Neural progenitor cell (in vitro differentiated cells): ENCODE measurements at regions not wholly inside any gene's neighbourhood (a gene's known extent, or its start where the extent isn't known, plus 50 kb on each side); places are given as distances from the start of the nearest gene placed in this dataset.
"Not testable (repeated sequence)": the region's sequence is repeated elsewhere in the genome, so short reads cannot be mapped to it uniquely, and the experiment has no call there.

ENCODE experiments used
- DNase-seq: peaks from one replicate; pipeline ENCODE4 v3.0.0-alpha.2; 2016; ENCODE audit warnings: low spot score
- H2AFZ ChIP-seq: fragments of 200-600 bp; sonication (generic); replicated peaks from 2 replicates; pipeline ENCODE4 v1.6.1; 2016; ENCODE audit warnings: antibody characterized with exemption
- H3F3A ChIP-seq: fragments of 200-600 bp; sonication (generic); 2 replicates; pipeline ENCODE4 v1.6.1; 2016; ENCODE audit warnings: antibody characterized with exemption, low read depth
- H3K27ac ChIP-seq: fragments of 200-600 bp; sonication (generic); 2 replicates; pipeline ENCODE4 v1.5.1; 2016; ENCODE audit warnings: mild to moderate bottlenecking
- H3K27me3 ChIP-seq: fragments of 200-600 bp; sonication (generic); 2 replicates; pipeline ENCODE4 v1.6.1; 2016; ENCODE audit warnings: mild to moderate bottlenecking, moderate library complexity
- H3K36me3 ChIP-seq: fragments of 200-600 bp; sonication (generic); 2 replicates; pipeline ENCODE4 v1.5.1; 2016
- H3K4me1 ChIP-seq: fragments of 200-600 bp; sonication (generic); 2 replicates; pipeline ENCODE4 v1.6.1; 2016; ENCODE audit warnings: mixed run types
- H3K4me2 ChIP-seq: fragments of 200-600 bp; sonication (generic); 2 replicates; pipeline ENCODE4 v1.6.1; 2016
- H3K4me3 ChIP-seq: fragments of 200-600 bp; sonication (generic); 2 replicates; pipeline ENCODE4 v1.5.1; 2016
- H3K79me2 ChIP-seq: fragments of 200-600 bp; sonication (generic); 2 replicates; pipeline ENCODE4 v1.6.1; 2016; ENCODE audit warnings: low read depth
- H3K9ac ChIP-seq: fragments of 200-600 bp; sonication (generic); 2 replicates; pipeline ENCODE4 v1.6.1; 2016
- H3K9me3 ChIP-seq: fragments of 200-600 bp; sonication (generic); 2 replicates; pipeline ENCODE4 v1.5.1; 2016; ENCODE audit warnings: low read depth
- H4K20me1 ChIP-seq: fragments of 200-600 bp; sonication (generic); 2 replicates; pipeline ENCODE4 v1.6.1; 2016; ENCODE audit warnings: low read depth
- H3K27ac Mint-ChIP-seq: 3 replicates; pipeline ENCODE4 v1.8.0; 2021; ENCODE audit warnings: mixed read lengths
- H3K27me3 Mint-ChIP-seq: 2 replicates; pipeline ENCODE4 v1.8.0; 2022; ENCODE audit warnings: low read depth, mild to moderate bottlenecking, inconsistent platforms, moderate library complexity, mixed read lengths; ENCODE audit not compliant: insufficient read depth
- H3K36me3 Mint-ChIP-seq: 3 replicates; pipeline ENCODE4 v1.8.0; 2021; ENCODE audit warnings: mixed read lengths
- H3K4me1 Mint-ChIP-seq: 3 replicates; pipeline ENCODE4 v1.8.0; 2021; ENCODE audit warnings: mixed read lengths
- H3K4me3 Mint-ChIP-seq: 3 replicates; pipeline ENCODE4 v1.8.0; 2021; ENCODE audit warnings: mild to moderate bottlenecking, moderate library complexity, mixed read lengths
- H3K9me3 Mint-ChIP-seq: 3 replicates; pipeline ENCODE4 v1.8.0; 2020; ENCODE audit warnings: mixed read lengths
- EZH2 ChIP-seq: fragments of 200-600 bp; sonication (generic); IDR thresholded peaks from 2 replicates; pipeline ENCODE4 v1.6.1; 2017; ENCODE audit warnings: antibody characterized with exemption, mild to moderate bottlenecking, moderate library complexity
- EZH2phosphoT487 ChIP-seq: fragments of 200-600 bp; sonication (generic); IDR thresholded peaks from 2 replicates; pipeline ENCODE4 v1.6.1; 2017; ENCODE audit warnings: antibody characterized with exemption
- TF ChIP-seq, protein P1 (sequence below): fragments of 200-600 bp; sonication (generic); IDR thresholded peaks from 2 replicates; pipeline ENCODE4 v1.5.1; 2017; ENCODE audit warnings: antibody characterized with exemption, mild to moderate bottlenecking

DNA sequence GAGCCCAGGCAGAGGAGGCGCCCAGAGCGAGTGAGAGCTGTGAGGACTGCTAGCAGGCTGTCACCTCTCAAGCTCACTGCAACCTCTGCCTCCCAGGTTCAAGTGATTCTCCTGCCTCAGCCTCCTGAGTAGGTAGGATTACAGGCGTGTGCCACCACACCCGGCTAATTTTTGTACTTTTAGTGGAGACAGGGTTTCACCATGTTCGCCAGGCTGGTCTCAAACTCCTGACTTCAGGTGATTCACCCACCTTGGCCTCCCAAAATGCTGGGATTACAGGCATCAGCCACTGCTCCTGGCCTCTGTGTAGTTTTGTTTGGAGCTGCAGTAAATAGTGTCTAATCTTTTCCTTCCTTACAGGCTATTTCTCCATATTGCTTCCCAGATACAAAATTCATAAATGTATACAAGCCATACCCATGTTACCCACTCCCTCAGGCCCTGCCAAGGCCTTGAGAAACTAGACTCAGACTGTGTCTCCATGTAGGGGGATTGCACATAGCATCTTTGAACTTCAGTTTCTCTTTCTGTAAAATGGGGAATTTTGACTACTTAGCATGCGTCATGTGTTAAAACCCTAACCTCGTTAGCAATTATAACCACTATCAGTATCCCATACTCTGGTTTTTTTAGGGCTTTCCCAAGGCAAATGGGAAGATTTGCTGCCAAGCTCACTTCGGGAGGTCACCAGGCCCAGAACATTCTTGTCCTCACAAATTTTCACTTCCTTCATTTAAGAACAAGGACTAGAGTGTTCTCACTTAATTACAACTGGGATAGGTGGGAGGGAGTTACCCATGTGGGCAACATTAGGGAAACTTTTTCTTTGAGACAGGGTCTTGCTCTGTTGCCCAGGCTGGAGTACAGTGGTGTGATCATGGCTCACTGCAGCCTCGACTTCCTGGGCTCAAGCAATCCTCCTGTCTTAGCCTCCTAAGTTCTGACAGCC lies 67.3 kb upstream of the DDR1 start:
- Mint-ChIP-seq H3K4me1 (peaks cover 20% of the 10 kb centered on the region), H3K27ac (no peak overlapping the region), H3K9me3 (peaks cover 6% of the 10 kb centered on the region), H3K36me3 (no peaks in the 10 kb centered on the region), H3K27me3 (peaks cover 5% of the 10 kb centered on the region), H3K4me3 (no peak overlapping the region)
- TF ChIP-seq, protein P1, sequence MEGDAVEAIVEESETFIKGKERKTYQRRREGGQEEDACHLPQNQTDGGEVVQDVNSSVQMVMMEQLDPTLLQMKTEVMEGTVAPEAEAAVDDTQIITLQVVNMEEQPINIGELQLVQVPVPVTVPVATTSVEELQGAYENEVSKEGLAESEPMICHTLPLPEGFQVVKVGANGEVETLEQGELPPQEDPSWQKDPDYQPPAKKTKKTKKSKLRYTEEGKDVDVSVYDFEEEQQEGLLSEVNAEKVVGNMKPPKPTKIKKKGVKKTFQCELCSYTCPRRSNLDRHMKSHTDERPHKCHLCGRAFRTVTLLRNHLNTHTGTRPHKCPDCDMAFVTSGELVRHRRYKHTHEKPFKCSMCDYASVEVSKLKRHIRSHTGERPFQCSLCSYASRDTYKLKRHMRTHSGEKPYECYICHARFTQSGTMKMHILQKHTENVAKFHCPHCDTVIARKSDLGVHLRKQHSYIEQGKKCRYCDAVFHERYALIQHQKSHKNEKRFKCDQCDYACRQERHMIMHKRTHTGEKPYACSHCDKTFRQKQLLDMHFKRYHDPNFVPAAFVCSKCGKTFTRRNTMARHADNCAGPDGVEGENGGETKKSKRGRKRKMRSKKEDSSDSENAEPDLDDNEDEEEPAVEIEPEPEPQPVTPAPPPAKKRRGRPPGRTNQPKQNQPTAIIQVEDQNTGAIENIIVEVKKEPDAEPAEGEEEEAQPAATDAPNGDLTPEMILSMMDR: no peak
- TF ChIP-seq EZH2phosphoT487 (no peak), EZH2 (no peak)
- Histone ChIP-seq H2AFZ (no peak overlapping the region), H3K27me3 (no peaks in the 10 kb centered on the region), H3K79me2 (no peaks in the 10 kb centered on the region), H3K27ac (no peak overlapping the region), H3K36me3 (no peaks in the 10 kb centered on the region), H3F3A (no peaks in the 10 kb centered on the region), H3K4me2 (no peak overlapping the region), H3K4me3 (no peak overlapping the region), H3K9ac (no peak overlapping the region), H3K4me1 (no peaks in the 10 kb centered on the region), H3K9me3 (no peaks in the 10 kb centered on the region), H4K20me1 (no peaks in the 10 kb centered on the region)
- DNase-seq: no peak

DNA sequence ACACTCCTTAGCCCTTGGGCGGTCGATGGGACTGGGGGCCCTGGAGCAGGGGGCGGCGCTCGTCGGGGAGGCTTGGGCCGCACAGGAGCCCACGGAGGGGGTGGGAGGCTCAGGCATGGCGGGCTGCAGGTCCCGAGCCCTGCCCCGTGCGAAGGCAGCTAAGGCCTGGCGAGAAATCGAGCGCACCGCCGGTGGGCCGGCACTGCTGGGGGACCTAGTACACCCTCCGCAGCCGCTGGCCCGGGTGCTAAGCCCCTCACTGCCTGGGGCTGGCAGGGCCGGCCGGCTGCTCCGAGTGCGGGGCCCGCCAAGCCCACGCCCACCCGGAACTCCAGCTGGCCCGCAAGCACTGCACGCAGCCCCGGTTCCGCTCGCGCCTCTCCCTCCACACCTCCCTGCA lies 68.0 kb upstream of the DDR1 start:
- not testable (repeated sequence) for H3K4me3 ChIP-seq, H3K9ac ChIP-seq, H3K79me2 ChIP-seq, H3F3A ChIP-seq, H3K27me3 ChIP-seq, H3K27ac ChIP-seq, H3K36me3 ChIP-seq, DNase-seq, H3K4me2 ChIP-seq, H4K20me1 ChIP-seq, H3K36me3 Mint-ChIP-seq, H3K27me3 Mint-ChIP-seq, H3K4me1 ChIP-seq, H2AFZ ChIP-seq, H3K9me3 ChIP-seq, H3K27ac Mint-ChIP-seq, H3K4me3 Mint-ChIP-seq, H3K9me3 Mint-ChIP-seq
- H3K4me1 Mint-ChIP-seq: peaks cover 17% of the 10 kb centered on the region

DNA sequence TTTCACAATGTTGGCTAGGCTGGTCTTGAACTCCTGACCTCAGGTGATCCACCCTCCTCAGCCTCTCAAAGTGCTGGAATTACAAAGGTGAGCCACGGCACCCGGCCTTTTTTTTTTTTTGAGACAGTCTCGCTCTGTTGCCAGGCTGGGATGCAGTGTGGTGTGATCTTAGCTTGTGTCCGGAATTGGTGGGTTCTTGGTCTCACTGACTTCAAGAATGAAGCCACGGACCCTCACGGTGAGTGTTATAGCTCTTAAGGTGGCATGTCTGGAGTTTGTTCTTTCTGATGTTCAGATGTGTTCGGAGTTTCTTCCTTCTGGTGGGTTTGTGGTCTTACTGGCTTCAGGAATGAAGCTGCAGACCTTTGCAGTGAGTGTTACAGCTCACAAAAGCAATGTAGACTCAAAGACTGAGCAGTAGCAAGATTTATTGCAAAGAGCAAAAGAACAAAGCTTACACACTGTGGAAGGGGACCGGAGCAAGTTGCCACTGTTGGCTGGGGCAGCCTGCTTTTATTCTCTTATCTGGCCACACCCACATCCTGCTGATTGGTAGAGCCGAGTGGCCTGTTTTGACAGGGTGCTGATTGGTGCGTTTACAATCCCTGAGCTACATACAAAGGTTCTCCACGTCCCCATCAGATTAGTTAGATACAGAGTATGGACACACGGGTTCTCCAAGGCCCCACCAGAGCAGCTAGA lies 69.1 kb upstream of the DDR1 start:
- not testable (repeated sequence) for H3K27ac Mint-ChIP-seq, H3K27ac ChIP-seq, DNase-seq

DNA sequence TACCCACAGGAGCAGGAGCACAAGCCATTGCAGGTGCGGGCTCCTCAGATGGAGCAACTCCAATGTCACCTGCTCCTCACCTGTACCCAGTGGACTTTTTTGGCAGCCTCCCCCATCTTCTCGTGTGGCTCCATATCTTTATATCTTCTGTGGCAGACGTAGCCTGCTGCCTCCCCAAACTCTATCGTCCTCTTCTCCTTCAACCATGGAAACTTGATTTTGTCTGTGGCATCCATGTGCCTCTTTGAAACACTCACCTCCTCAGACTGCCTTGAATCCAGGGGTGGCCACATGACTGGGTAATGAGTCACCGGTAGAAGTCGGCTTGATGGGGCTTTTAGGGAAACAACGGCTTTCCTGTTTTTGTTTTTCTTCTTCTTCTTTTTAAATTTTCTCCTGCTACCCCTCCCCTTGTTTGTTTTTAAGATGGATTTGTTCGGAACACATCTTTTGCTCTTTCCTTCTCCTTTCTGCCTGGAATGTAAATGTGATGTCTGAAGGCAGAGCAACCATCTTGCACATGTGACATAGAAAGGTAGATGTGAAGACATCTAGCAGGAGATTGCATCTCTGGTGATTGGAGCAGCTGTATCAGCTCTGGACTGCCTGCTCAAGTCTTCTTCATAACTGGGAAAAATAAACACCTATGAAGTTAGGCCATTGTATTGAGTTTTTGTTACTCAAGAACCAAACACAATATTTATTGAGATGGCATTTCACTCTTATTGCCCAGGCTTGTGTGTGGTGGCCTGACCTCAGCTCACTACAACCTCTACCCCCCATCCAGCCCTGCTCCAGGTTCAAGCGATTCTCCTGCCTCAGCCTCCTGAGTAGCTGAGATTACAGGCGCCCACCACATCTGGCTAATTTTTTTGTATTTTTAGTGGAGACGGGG lies 69.9 kb upstream of the DDR1 start:
- Mint-ChIP-seq H3K27ac (no peak overlapping the region), H3K27me3 (peaks cover 2% of the 10 kb centered on the region), H3K4me3 (no peak overlapping the region), H3K36me3 (no peaks in the 10 kb centered on the region), H3K4me1 (peaks cover 19% of the 10 kb centered on the region), H3K9me3 (peaks cover 6% of the 10 kb centered on the region)
- H4K20me1 ChIP-seq: no peaks in the 10 kb centered on the region
- no peaks in the 10 kb centered on the region for H3F3A ChIP-seq
- no peak overlapping the region for H2AFZ ChIP-seq
- no peaks in the 10 kb centered on the region for H3K4me1 ChIP-seq
- H3K27ac ChIP-seq: no peak overlapping the region
- no peak overlapping the region for H3K9ac ChIP-seq
- H3K4me2 ChIP-seq: no peak overlapping the region
- H3K27me3 ChIP-seq: no peaks in the 10 kb centered on the region
- H3K36me3 ChIP-seq: no peaks in the 10 kb centered on the region
- DNase-seq: no peak
- TF ChIP-seq, protein P1: no peak
- TF ChIP-seq EZH2 (no peak), EZH2phosphoT487 (no peak)
- no peaks in the 10 kb centered on the region for H3K9me3 ChIP-seq
- no peak overlapping the region for H3K4me3 ChIP-seq
- H3K79me2 ChIP-seq: no peaks in the 10 kb centered on the region

More for the DNA sequence above, 69.1 kb upstream of the DDR1 start:
- not testable (repeated sequence) for H3K4me2 ChIP-seq, H4K20me1 ChIP-seq, H3K36me3 ChIP-seq, H3K4me1 ChIP-seq, H3K4me3 Mint-ChIP-seq, H3K9me3 Mint-ChIP-seq, H3K79me2 ChIP-seq, H3K27me3 ChIP-seq, H3K9me3 ChIP-seq, H3K9ac ChIP-seq, H3K36me3 Mint-ChIP-seq, H3K27me3 Mint-ChIP-seq, H2AFZ ChIP-seq, H3K4me3 ChIP-seq, H3F3A ChIP-seq
- peaks cover 17% of the 10 kb centered on the region for H3K4me1 Mint-ChIP-seq
